Ishikawa (cell line): ENCODE measurements at regions not wholly inside any gene's neighbourhood (a gene's known extent, or its start where the extent isn't known, plus 50 kb on each side); places are given as distances from the start of the nearest gene placed in this dataset.

Experiments used
- CEBPB ChIP-seq: IDR thresholded peaks from 2 replicates; pipeline ENCODE4 v1.6.1; 2012
- CREB1 ChIP-seq: IDR thresholded peaks from 2 replicates; pipeline ENCODE4 v1.6.1; 2012; ENCODE audit warnings: low read depth
- EGR1 ChIP-seq: IDR thresholded peaks from 2 replicates; pipeline ENCODE4 v1.6.1; 2012
- EP300 ChIP-seq: IDR thresholded peaks from 2 replicates; pipeline ENCODE4 v1.6.1; 2012; ENCODE audit warnings: borderline replicate concordance
- FOXM1 ChIP-seq: IDR thresholded peaks from 2 replicates; pipeline ENCODE4 v1.6.1; 2012; ENCODE audit warnings: low read depth, borderline replicate concordance
- NFIC ChIP-seq: IDR thresholded peaks from 2 replicates; pipeline ENCODE4 v1.6.1; 2012
- RAD21 ChIP-seq: IDR thresholded peaks from 2 replicates; pipeline ENCODE4 v1.6.1; 2012; ENCODE audit warnings: low read depth
- TAF1 ChIP-seq: IDR thresholded peaks from 2 replicates; pipeline ENCODE4 v1.6.1; 2012; ENCODE audit warnings: low read depth, mild to moderate bottlenecking
- TCF12 ChIP-seq: IDR thresholded peaks from 2 replicates; pipeline ENCODE4 v1.6.1; 2012; ENCODE audit warnings: low read depth
- TEAD4 ChIP-seq: IDR thresholded peaks from 2 replicates; pipeline ENCODE4 v1.6.1; 2012
- YY1 ChIP-seq: IDR thresholded peaks from 2 replicates; pipeline ENCODE4 v1.6.1; 2012; ENCODE audit warnings: low read depth
- ZBTB7A ChIP-seq: IDR thresholded peaks from 2 replicates; pipeline ENCODE4 v1.6.1; 2012; ENCODE audit warnings: low read depth
- TF ChIP-seq, protein P1 (sequence below): IDR thresholded peaks from 2 replicates; pipeline ENCODE4 v1.6.1; 2012
- TF ChIP-seq, protein P2 (sequence below): IDR thresholded peaks from 2 replicates; pipeline ENCODE4 v1.6.1; 2012
- TF ChIP-seq, protein P3 (sequence below): IDR thresholded peaks from 2 replicates; pipeline ENCODE4 v1.6.1; 2012; ENCODE audit warnings: low read depth, mild to moderate bottlenecking

DNA sequence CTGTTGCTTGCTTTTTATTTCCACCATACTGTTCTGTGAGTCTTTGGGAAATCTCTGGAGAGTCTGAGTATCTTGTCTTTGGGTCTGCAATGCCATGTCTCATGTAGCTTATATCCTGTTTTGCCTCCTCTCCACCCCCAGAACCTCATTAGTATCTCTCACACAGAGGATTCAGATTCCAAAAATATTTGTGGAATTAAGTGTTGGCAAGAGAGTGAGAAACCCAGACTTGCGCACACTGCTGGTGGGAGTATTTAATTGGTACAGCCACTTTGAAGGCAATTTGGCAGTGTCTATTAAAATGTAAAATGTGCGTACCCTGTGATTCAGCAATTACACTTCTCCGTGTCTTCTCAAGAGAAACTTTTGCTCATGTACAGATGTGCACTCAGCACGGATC is 68.6 kb downstream of the ZNF621 start:
- TF ChIP-seq EGR1 = no peak
- no peak for TF ChIP-seq TEAD4
- TF ChIP-seq, protein P1, sequence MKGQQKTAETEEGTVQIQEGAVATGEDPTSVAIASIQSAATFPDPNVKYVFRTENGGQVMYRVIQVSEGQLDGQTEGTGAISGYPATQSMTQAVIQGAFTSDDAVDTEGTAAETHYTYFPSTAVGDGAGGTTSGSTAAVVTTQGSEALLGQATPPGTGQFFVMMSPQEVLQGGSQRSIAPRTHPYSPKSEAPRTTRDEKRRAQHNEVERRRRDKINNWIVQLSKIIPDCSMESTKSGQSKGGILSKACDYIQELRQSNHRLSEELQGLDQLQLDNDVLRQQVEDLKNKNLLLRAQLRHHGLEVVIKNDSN = no peak
- TF ChIP-seq ZBTB7A = no peak
- TF ChIP-seq FOXM1 = no peak
- TF ChIP-seq YY1 = no peak
- no peak for TF ChIP-seq NFIC
- TF ChIP-seq EP300 = no peak
- TF ChIP-seq, protein P2, sequence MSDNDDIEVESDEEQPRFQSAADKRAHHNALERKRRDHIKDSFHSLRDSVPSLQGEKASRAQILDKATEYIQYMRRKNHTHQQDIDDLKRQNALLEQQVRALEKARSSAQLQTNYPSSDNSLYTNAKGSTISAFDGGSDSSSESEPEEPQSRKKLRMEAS = no peak
- TF ChIP-seq RAD21 = no peak
- TF ChIP-seq, protein P3, sequence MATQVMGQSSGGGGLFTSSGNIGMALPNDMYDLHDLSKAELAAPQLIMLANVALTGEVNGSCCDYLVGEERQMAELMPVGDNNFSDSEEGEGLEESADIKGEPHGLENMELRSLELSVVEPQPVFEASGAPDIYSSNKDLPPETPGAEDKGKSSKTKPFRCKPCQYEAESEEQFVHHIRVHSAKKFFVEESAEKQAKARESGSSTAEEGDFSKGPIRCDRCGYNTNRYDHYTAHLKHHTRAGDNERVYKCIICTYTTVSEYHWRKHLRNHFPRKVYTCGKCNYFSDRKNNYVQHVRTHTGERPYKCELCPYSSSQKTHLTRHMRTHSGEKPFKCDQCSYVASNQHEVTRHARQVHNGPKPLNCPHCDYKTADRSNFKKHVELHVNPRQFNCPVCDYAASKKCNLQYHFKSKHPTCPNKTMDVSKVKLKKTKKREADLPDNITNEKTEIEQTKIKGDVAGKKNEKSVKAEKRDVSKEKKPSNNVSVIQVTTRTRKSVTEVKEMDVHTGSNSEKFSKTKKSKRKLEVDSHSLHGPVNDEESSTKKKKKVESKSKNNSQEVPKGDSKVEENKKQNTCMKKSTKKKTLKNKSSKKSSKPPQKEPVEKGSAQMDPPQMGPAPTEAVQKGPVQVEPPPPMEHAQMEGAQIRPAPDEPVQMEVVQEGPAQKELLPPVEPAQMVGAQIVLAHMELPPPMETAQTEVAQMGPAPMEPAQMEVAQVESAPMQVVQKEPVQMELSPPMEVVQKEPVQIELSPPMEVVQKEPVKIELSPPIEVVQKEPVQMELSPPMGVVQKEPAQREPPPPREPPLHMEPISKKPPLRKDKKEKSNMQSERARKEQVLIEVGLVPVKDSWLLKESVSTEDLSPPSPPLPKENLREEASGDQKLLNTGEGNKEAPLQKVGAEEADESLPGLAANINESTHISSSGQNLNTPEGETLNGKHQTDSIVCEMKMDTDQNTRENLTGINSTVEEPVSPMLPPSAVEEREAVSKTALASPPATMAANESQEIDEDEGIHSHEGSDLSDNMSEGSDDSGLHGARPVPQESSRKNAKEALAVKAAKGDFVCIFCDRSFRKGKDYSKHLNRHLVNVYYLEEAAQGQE = no peak
- no peak for TF ChIP-seq TAF1
- no peak for TF ChIP-seq CREB1
- TF ChIP-seq TCF12 = no peak

DNA sequence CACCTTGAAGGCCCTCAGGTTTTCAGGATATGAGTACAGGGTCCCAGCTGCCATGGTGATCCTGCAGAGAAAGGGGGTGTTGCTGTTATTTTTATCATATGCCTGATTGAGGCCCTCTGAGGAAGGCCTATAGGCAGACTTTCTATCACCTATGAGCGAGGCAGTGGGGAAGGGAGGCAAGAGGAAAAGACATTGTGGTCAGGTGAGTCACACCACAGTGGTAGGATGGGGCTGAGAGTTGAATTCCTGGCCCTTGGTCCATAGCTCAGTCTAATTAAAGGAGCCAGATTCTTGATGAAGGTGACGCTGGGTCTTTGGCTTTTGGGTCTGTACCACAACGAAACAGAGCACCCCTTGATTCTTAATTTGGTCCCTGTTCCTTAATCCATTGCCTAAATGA is 72.7 kb downstream of the ZNF621 start:
- no peak for TF ChIP-seq TCF12
- no peak for TF ChIP-seq FOXM1
- TF ChIP-seq EGR1 = no peak
- TF ChIP-seq, protein P2 = no peak
- no peak for TF ChIP-seq YY1
- no peak for TF ChIP-seq TAF1
- TF ChIP-seq TEAD4 = no peak
- TF ChIP-seq, protein P1 = no peak
- no peak for TF ChIP-seq CEBPB
- no peak for TF ChIP-seq CREB1
- TF ChIP-seq NFIC = no peak
- TF ChIP-seq EP300 = no peak
- TF ChIP-seq ZBTB7A = no peak
- TF ChIP-seq, protein P3 = no peak
- TF ChIP-seq RAD21 = no peak

DNA sequence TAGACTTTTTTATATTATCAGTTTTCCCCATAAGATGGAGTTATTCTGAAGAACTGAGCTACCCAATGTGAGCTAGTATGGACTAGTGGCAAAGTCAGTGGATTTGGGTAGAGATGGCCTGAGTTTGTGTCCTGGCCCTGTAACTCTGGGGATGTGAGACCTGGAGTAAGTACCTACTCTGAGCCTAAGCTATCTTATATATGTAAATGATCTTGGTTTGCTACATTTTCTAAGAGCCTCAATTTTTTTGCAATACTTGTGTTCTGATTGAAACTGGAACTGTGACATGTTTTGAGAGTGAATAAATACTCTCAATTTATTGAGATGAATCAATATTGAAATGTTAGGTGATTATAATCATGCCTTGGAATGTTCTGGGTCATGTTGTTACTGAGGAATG is 73.6 kb downstream of the ZNF621 start:
- TF ChIP-seq, protein P3 = no peak
- no peak for TF ChIP-seq TCF12

DNA sequence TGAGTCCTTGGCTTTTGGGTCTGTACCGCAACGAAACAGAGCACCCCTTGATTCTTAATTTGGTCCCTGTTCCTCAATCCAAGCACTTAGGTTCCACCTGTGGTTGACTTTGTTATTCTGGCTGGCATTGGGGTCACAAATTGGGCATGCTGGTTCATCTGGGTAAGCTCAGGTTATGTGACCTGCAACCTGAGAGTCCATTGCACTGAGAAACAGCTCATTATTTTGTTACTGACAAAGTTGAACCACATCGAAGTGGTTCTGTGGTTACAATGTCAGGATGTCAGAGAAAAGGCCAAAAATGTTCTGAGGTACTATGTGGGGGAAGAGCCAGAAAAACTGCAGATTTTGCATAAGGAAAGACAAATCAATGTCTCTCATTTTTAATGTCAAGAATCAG is 74.2 kb downstream of the ZNF621 start:
- no peak for TF ChIP-seq YY1
- no peak for TF ChIP-seq EGR1
- no peak for TF ChIP-seq TEAD4
- no peak for TF ChIP-seq EP300
- TF ChIP-seq, protein P3 = no peak
- TF ChIP-seq, protein P1 = no peak
- no peak for TF ChIP-seq CREB1
- no peak for TF ChIP-seq TAF1
- no peak for TF ChIP-seq RAD21
- TF ChIP-seq, protein P2 = no peak
- TF ChIP-seq TCF12 = no peak
- TF ChIP-seq ZBTB7A = no peak
- TF ChIP-seq NFIC = no peak
- TF ChIP-seq FOXM1 = no peak
- no peak for TF ChIP-seq CEBPB
